Neural progenitor cell (in vitro differentiated cells): ENCODE measurements at regions not wholly inside any gene's neighbourhood (a gene's known extent, or its start where the extent isn't known, plus 50 kb on each side); places are given as distances from the start of the nearest gene placed in this dataset.

Source experiments
- DNase-seq: peaks from one replicate; pipeline ENCODE4 v3.0.0-alpha.2; 2016; ENCODE audit warnings: low spot score
- H2AFZ ChIP-seq: fragments of 200-600 bp; sonication (generic); replicated peaks from 2 replicates; pipeline ENCODE4 v1.6.1; 2016; ENCODE audit warnings: antibody characterized with exemption
- H3F3A ChIP-seq: fragments of 200-600 bp; sonication (generic); 2 replicates; pipeline ENCODE4 v1.6.1; 2016; ENCODE audit warnings: antibody characterized with exemption, low read depth
- H3K27ac ChIP-seq: fragments of 200-600 bp; sonication (generic); 2 replicates; pipeline ENCODE4 v1.5.1; 2016; ENCODE audit warnings: mild to moderate bottlenecking
- H3K27me3 ChIP-seq: fragments of 200-600 bp; sonication (generic); 2 replicates; pipeline ENCODE4 v1.6.1; 2016; ENCODE audit warnings: mild to moderate bottlenecking, moderate library complexity
- H3K36me3 ChIP-seq: fragments of 200-600 bp; sonication (generic); 2 replicates; pipeline ENCODE4 v1.5.1; 2016
- H3K4me1 ChIP-seq: fragments of 200-600 bp; sonication (generic); 2 replicates; pipeline ENCODE4 v1.6.1; 2016; ENCODE audit warnings: mixed run types
- H3K4me2 ChIP-seq: fragments of 200-600 bp; sonication (generic); 2 replicates; pipeline ENCODE4 v1.6.1; 2016
- H3K4me3 ChIP-seq: fragments of 200-600 bp; sonication (generic); 2 replicates; pipeline ENCODE4 v1.5.1; 2016
- H3K79me2 ChIP-seq: fragments of 200-600 bp; sonication (generic); 2 replicates; pipeline ENCODE4 v1.6.1; 2016; ENCODE audit warnings: low read depth
- H3K9ac ChIP-seq: fragments of 200-600 bp; sonication (generic); 2 replicates; pipeline ENCODE4 v1.6.1; 2016
- H3K9me3 ChIP-seq: fragments of 200-600 bp; sonication (generic); 2 replicates; pipeline ENCODE4 v1.5.1; 2016; ENCODE audit warnings: low read depth
- H4K20me1 ChIP-seq: fragments of 200-600 bp; sonication (generic); 2 replicates; pipeline ENCODE4 v1.6.1; 2016; ENCODE audit warnings: low read depth
- H3K27ac Mint-ChIP-seq: 3 replicates; pipeline ENCODE4 v1.8.0; 2021; ENCODE audit warnings: mixed read lengths
- H3K27me3 Mint-ChIP-seq: 2 replicates; pipeline ENCODE4 v1.8.0; 2022; ENCODE audit warnings: low read depth, mild to moderate bottlenecking, inconsistent platforms, moderate library complexity, mixed read lengths; ENCODE audit not compliant: insufficient read depth
- H3K36me3 Mint-ChIP-seq: 3 replicates; pipeline ENCODE4 v1.8.0; 2021; ENCODE audit warnings: mixed read lengths
- H3K4me1 Mint-ChIP-seq: 3 replicates; pipeline ENCODE4 v1.8.0; 2021; ENCODE audit warnings: mixed read lengths
- H3K4me3 Mint-ChIP-seq: 3 replicates; pipeline ENCODE4 v1.8.0; 2021; ENCODE audit warnings: mild to moderate bottlenecking, moderate library complexity, mixed read lengths
- H3K9me3 Mint-ChIP-seq: 3 replicates; pipeline ENCODE4 v1.8.0; 2020; ENCODE audit warnings: mixed read lengths
- CTCF ChIP-seq: fragments of 200-600 bp; sonication (generic); IDR thresholded peaks from 2 replicates; pipeline ENCODE4 v1.5.1; 2017; ENCODE audit warnings: antibody characterized with exemption, mild to moderate bottlenecking
- EZH2 ChIP-seq: fragments of 200-600 bp; sonication (generic); IDR thresholded peaks from 2 replicates; pipeline ENCODE4 v1.6.1; 2017; ENCODE audit warnings: antibody characterized with exemption, mild to moderate bottlenecking, moderate library complexity
- EZH2phosphoT487 ChIP-seq: fragments of 200-600 bp; sonication (generic); IDR thresholded peaks from 2 replicates; pipeline ENCODE4 v1.6.1; 2017; ENCODE audit warnings: antibody characterized with exemption

- no peaks in the 10 kb centered on the region for H3K9me3 Mint-ChIP-seq
- H3K27ac Mint-ChIP-seq, result no peak overlapping the region
- H3K4me1 Mint-ChIP-seq, result no peaks in the 10 kb centered on the region
- no peak for DNase-seq
- H3K27me3 Mint-ChIP-seq, result no peaks in the 10 kb centered on the region
- Histone ChIP-seq H2AFZ (no peak overlapping the region), H3K4me3 (no peak overlapping the region), H3K9ac (no peak overlapping the region), H3K27me3 (no peaks in the 10 kb centered on the region), H4K20me1 (no peaks in the 10 kb centered on the region), H3K27ac (no peak overlapping the region), H3K4me1 (no peaks in the 10 kb centered on the region), H3K4me2 (no peak overlapping the region), H3K36me3 (no peaks in the 10 kb centered on the region), H3F3A (no peaks in the 10 kb centered on the region), H3K79me2 (no peaks in the 10 kb centered on the region), H3K9me3 (no peaks in the 10 kb centered on the region)
- H3K36me3 Mint-ChIP-seq, result no peaks in the 10 kb centered on the region
- no peak overlapping the region for H3K4me3 Mint-ChIP-seq
- TF ChIP-seq EZH2phosphoT487, result no peak
- TF ChIP-seq EZH2, result no peak
- no peak for TF ChIP-seq CTCF
Measured at GRCh38 chr18:73662421-73662820, 485.2 kb downstream of the FBXO15 start.

- TF ChIP-seq EZH2phosphoT487 (no peak), CTCF (no peak), EZH2 (no peak)
- Histone ChIP-seq H3K4me1 (no peaks in the 10 kb centered on the region), H2AFZ (no peak overlapping the region), H3K4me3 (no peak overlapping the region), H3K27me3 (no peaks in the 10 kb centered on the region), H3K4me2 (no peak overlapping the region), H4K20me1 (no peaks in the 10 kb centered on the region), H3K36me3 (no peaks in the 10 kb centered on the region), H3K79me2 (no peaks in the 10 kb centered on the region), H3K9ac (no peak overlapping the region), H3K27ac (no peak overlapping the region), H3K9me3 (no peaks in the 10 kb centered on the region), H3F3A (no peaks in the 10 kb centered on the region)
- Mint-ChIP-seq H3K4me1 (no peaks in the 10 kb centered on the region), H3K27ac (no peak overlapping the region), H3K4me3 (no peak overlapping the region), H3K36me3 (no peaks in the 10 kb centered on the region), H3K9me3 (no peaks in the 10 kb centered on the region), H3K27me3 (no peaks in the 10 kb centered on the region)
- no peak for DNase-seq
Measured at GRCh38 chr18:73660931-73661856, 486.4 kb downstream of the FBXO15 start.

- H4K20me1 ChIP-seq, result no peaks in the 10 kb centered on the region
- no peaks in the 10 kb centered on the region for H3K4me1 ChIP-seq
- no peaks in the 10 kb centered on the region for H3K4me1 Mint-ChIP-seq
- no peak overlapping the region for H3K27ac ChIP-seq
- no peak overlapping the region for H3K4me3 Mint-ChIP-seq
- H3K9me3 ChIP-seq, result no peaks in the 10 kb centered on the region
- no peak overlapping the region for H3K4me2 ChIP-seq
- no peak overlapping the region for H3K27ac Mint-ChIP-seq
- H3K9ac ChIP-seq, result no peak overlapping the region
- no peaks in the 10 kb centered on the region for H3K79me2 ChIP-seq
- no peak overlapping the region for H2AFZ ChIP-seq
- no peaks in the 10 kb centered on the region for H3K36me3 Mint-ChIP-seq
- no peak for DNase-seq
- H3K27me3 ChIP-seq, result no peaks in the 10 kb centered on the region
- H3K4me3 ChIP-seq, result no peak overlapping the region
- H3F3A ChIP-seq, result no peaks in the 10 kb centered on the region
- no peaks in the 10 kb centered on the region for H3K9me3 Mint-ChIP-seq
- no peaks in the 10 kb centered on the region for H3K27me3 Mint-ChIP-seq
- H3K36me3 ChIP-seq, result no peaks in the 10 kb centered on the region
- no peak for TF ChIP-seq EZH2phosphoT487
- TF ChIP-seq CTCF, result no peak
- no peak for TF ChIP-seq EZH2
Measured at GRCh38 chr18:73656691-73657090, 490.9 kb downstream of the FBXO15 start.
